Activated effector memory CD4-positive, alpha-beta T cell treated with Interleukin-2 at 50 U/mL for 16 hours (primary cell): ENCODE measurements at regions not wholly inside any gene's neighbourhood (a gene's known extent, or its start where the extent isn't known, plus 50 kb on each side); places are given as distances from the start of the nearest gene placed in this dataset.
"Not testable (repeated sequence)": the region's sequence is repeated elsewhere in the genome, so short reads cannot be mapped to it uniquely, and the experiment has no call there.

Experiments used
- DNase-seq: peaks from one replicate; pipeline ENCODE4 v3.0.0-alpha.2; 2020

GRCh38 chr14:84298663-84299195, 1231.2 kb upstream of the FLRT2 start:
- no peak for DNase-seq

- DNase-seq, result no peak
These were observed 1226.8 kb upstream of the FLRT2 start for GRCh38 chr14:84303140-84303539.

- DNase-seq, result no peak
These were observed 1217.4 kb upstream of the FLRT2 start for GRCh38 chr14:84312551-84312950.

- no peak for DNase-seq
These were observed 1206.5 kb upstream of the FLRT2 start for GRCh38 chr14:84323450-84323849.

GRCh38 chr14:84323978-84324377, 1206.0 kb upstream of the FLRT2 start:
- no peak for DNase-seq

- DNase-seq, result no peak
These were observed 1193.5 kb upstream of the FLRT2 start for GRCh38 chr14:84336433-84336832.

GRCh38 chr14:84340938-84341337, 1189.0 kb upstream of the FLRT2 start:
- no peak for DNase-seq

GRCh38 chr14:84341867-84342266, 1188.1 kb upstream of the FLRT2 start:
- not testable (repeated sequence) for DNase-seq

- DNase-seq, result no peak
These were observed 1186.3 kb upstream of the FLRT2 start for GRCh38 chr14:84343656-84344055.

GRCh38 chr14:84351646-84352045, 1178.3 kb upstream of the FLRT2 start:
- DNase-seq, result no peak

- no peak for DNase-seq
These were observed 1168.5 kb upstream of the FLRT2 start for GRCh38 chr14:84361476-84361875.

- DNase-seq, result no peak
These were observed 1154.7 kb upstream of the FLRT2 start for GRCh38 chr14:84375235-84375634.

- no peak for DNase-seq
These were observed 1139.9 kb upstream of the FLRT2 start for GRCh38 chr14:84390010-84390409.

- DNase-seq, result no peak
These were observed 1132.3 kb upstream of the FLRT2 start for GRCh38 chr14:84397631-84398030.

GRCh38 chr14:84399296-84399910, 1130.5 kb upstream of the FLRT2 start:
- DNase-seq, result no peak

- DNase-seq, result no peak
These were observed 1128.3 kb upstream of the FLRT2 start for GRCh38 chr14:84401631-84402030.

- no peak for DNase-seq
These were observed 1126.4 kb upstream of the FLRT2 start for GRCh38 chr14:84403585-84403984.

GRCh38 chr14:84404246-84404645, 1125.7 kb upstream of the FLRT2 start:
- DNase-seq, result no peak

- no peak for DNase-seq
These were observed 1120.5 kb upstream of the FLRT2 start for GRCh38 chr14:84409435-84409834.

GRCh38 chr14:84410344-84410743, 1119.6 kb upstream of the FLRT2 start:
- no peak for DNase-seq

GRCh38 chr14:84420221-84420620, 1109.7 kb upstream of the FLRT2 start:
- no peak for DNase-seq

GRCh38 chr14:84421621-84422020, 1108.3 kb upstream of the FLRT2 start:
- DNase-seq, result no peak

GRCh38 chr14:84425968-84426367, 1104.0 kb upstream of the FLRT2 start:
- DNase-seq, result no peak

- no peak for DNase-seq
These were observed 1097.3 kb upstream of the FLRT2 start for GRCh38 chr14:84432676-84433075.

- no peak for DNase-seq
These were observed 1096.0 kb upstream of the FLRT2 start for GRCh38 chr14:84433961-84434360.
